Activated CD4-positive, alpha-beta T cell treated with anti-CD3 and anti-CD28 coated beads, Interleukin-2, amount 50 U/mL, for 16 hours (primary cell): ENCODE measurements at regions not wholly inside any gene's neighbourhood (a gene's known extent, or its start where the extent isn't known, plus 50 kb on each side); places are given as distances from the start of the nearest gene placed in this dataset.

ENCODE experiments used
- DNase-seq: peaks from one replicate; pipeline ENCODE4 v3.0.0-alpha.2; 2020

GRCh38 chr1:63126104-63126503 is 196.3 kb upstream of the FOXD3 start:
- no peak for DNase-seq

- no peak for DNase-seq
Measured at GRCh38 chr1:63127376-63127775, 195.0 kb upstream of the FOXD3 start.

GRCh38 chr1:63128556-63128955 is 193.8 kb upstream of the FOXD3 start:
- DNase-seq = no peak

- no peak for DNase-seq
Measured at GRCh38 chr1:63129184-63129583, 193.2 kb upstream of the FOXD3 start.

GRCh38 chr1:63129855-63130254 is 192.5 kb upstream of the FOXD3 start:
- DNase-seq = no peak

- DNase-seq = no peak
Measured at GRCh38 chr1:63134501-63135173, 187.7 kb upstream of the FOXD3 start.

- DNase-seq = no peak
Measured at GRCh38 chr1:63135174-63135512, 187.2 kb upstream of the FOXD3 start.

- no peak for DNase-seq
Measured at GRCh38 chr1:63135801-63136200, 186.6 kb upstream of the FOXD3 start.

GRCh38 chr1:63142001-63142400 is 180.4 kb upstream of the FOXD3 start:
- DNase-seq = no peak

- no peak for DNase-seq
Measured at GRCh38 chr1:63143482-63143881, 178.9 kb upstream of the FOXD3 start.

- no peak for DNase-seq
Measured at GRCh38 chr1:63147783-63148182, 174.6 kb upstream of the FOXD3 start.

GRCh38 chr1:63148825-63149645 is 173.3 kb upstream of the FOXD3 start:
- DNase-seq = peak; percentile 42

GRCh38 chr1:63152572-63152971 is 169.8 kb upstream of the FOXD3 start:
- DNase-seq = no peak

GRCh38 chr1:63155437-63155836 is 166.9 kb upstream of the FOXD3 start:
- no peak for DNase-seq

- DNase-seq = no peak
Measured at GRCh38 chr1:63157085-63157484, 165.3 kb upstream of the FOXD3 start.

- DNase-seq = no peak
Measured at GRCh38 chr1:63169057-63169456, 153.3 kb upstream of the FOXD3 start.

- no peak for DNase-seq
Measured at GRCh38 chr1:63173161-63173560, 149.2 kb upstream of the FOXD3 start.

GRCh38 chr1:63189677-63190076 is 132.7 kb upstream of the FOXD3 start:
- no peak for DNase-seq

- no peak for DNase-seq
Measured at GRCh38 chr1:63190171-63190570, 132.2 kb upstream of the FOXD3 start.

- no peak for DNase-seq
Measured at GRCh38 chr1:63198871-63199394, 123.4 kb upstream of the FOXD3 start.

GRCh38 chr1:63199706-63200335 is 122.5 kb upstream of the FOXD3 start:
- no peak for DNase-seq

GRCh38 chr1:63200676-63201075 is 121.7 kb upstream of the FOXD3 start:
- DNase-seq = no peak

GRCh38 chr1:63203641-63204040 is 118.7 kb upstream of the FOXD3 start:
- no peak for DNase-seq

GRCh38 chr1:63205776-63206175 is 116.6 kb upstream of the FOXD3 start:
- no peak for DNase-seq
